ENCODE measurements at regions not wholly inside any gene's neighbourhood (a gene's known extent, or its start where the extent isn't known, plus 50 kb on each side); places are given as distances from the start of the nearest gene placed in this dataset.

DNA sequence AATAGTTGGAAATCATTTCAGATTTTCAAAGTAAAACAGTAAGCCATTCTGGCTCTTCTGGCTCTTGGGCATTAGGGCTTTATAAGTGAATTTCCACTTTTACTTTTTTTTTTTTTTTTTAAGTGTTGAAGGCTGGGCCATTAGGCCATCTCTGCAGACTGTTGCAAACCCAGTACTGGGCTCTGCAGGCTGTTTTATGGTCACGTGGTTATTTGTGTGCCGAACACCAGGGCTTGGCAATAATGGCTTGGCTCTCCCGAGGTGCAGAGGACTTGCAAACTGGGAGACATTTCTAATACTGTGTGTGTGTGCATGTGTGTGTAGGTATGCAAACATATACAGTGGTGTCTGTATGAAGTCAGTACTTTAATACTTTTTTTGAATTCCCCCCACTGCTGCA, 194.9 kb upstream of the CDH5 start:
- H3K9me2 ChIP-seq (replicated peaks; ENCODE audit: insufficient read depth), result no peaks in the 10 kb centered on the region
- DNase-seq (ENCODE audit: low spot score), result no peak
- WGBS (ENCODE audit: low lambda C conversion rate, missing lambda C conversion rate), result 95% methylated on average over 3 of the region's 3 CpGs
- H3K27me3 ChIP-seq, result no peaks in the 10 kb centered on the region
- H4K20me1 ChIP-seq (ENCODE audit: insufficient read depth, poor library complexity, severe bottlenecking), result no peaks in the 10 kb centered on the region
- H3K36me3 ChIP-seq (replicated peaks; ENCODE audit: insufficient read depth, low read depth), result no peaks in the 10 kb centered on the region
- no peak overlapping the region for H3K4me2 ChIP-seq
- H3K4me1 ChIP-seq (ENCODE audit: insufficient read depth), result no peaks in the 10 kb centered on the region
- no peaks in the 10 kb centered on the region for H3K79me2 ChIP-seq
- TF ChIP-seq EZH2phosphoT487 (IDR thresholded peaks at IDR 0.05; ENCODE audit: low read depth, severe bottlenecking, unreplicated experiment), result no peak
- no peak for TF ChIP-seq EZH2 (IDR thresholded peaks at IDR 0.05; ENCODE audit: borderline replicate concordance)
- no peak for TF ChIP-seq CTCF (IDR thresholded peaks at IDR 0.05; ENCODE audit: poor library complexity)
- no peak overlapping the region for H2AFZ ChIP-seq
- H3K9me3 ChIP-seq (ENCODE audit: low read depth), result no peaks in the 10 kb centered on the region
- no peak overlapping the region for H3K4me3 ChIP-seq
- H3K27ac ChIP-seq, result no peak overlapping the region

DNA sequence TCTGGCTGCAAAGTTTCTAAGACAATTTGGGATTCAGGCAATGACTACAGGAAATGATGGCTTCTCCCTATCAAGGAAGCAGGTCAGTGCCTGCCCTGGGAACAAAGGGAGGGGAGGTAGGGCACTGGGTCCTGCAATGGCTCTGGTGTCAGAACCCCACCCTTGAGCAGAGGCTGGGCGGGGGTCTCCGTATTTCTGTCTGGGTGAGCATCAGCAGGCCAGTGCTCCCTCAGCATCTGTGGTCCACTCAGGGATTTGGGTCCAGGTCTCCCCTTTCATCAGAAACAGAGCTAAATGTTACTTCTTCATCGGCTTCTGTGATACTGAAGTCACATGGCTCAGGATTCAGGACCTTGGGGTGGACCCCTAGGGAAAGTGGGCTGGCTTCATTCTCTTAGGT, 195.5 kb upstream of the CDH5 start:
- DNase-seq (ENCODE audit: low spot score), result no peak
- no peaks in the 10 kb centered on the region for H3K27me3 ChIP-seq
- no peaks in the 10 kb centered on the region for H3K4me1 ChIP-seq (ENCODE audit: insufficient read depth)
- 83% methylated on average over 3 of the region's 3 CpGs for WGBS (ENCODE audit: low lambda C conversion rate, missing lambda C conversion rate)
- no peaks in the 10 kb centered on the region for H4K20me1 ChIP-seq (ENCODE audit: insufficient read depth, poor library complexity, severe bottlenecking)
- no peak overlapping the region for H2AFZ ChIP-seq
- no peak overlapping the region for H3K4me3 ChIP-seq
- H3K36me3 ChIP-seq (replicated peaks; ENCODE audit: insufficient read depth, low read depth), result no peaks in the 10 kb centered on the region
- no peaks in the 10 kb centered on the region for H3K79me2 ChIP-seq
- TF ChIP-seq EZH2 (IDR thresholded peaks at IDR 0.05; ENCODE audit: borderline replicate concordance) (no peak), EZH2phosphoT487 (IDR thresholded peaks at IDR 0.05; ENCODE audit: low read depth, severe bottlenecking, unreplicated experiment) (no peak), CTCF (IDR thresholded peaks at IDR 0.05; ENCODE audit: poor library complexity) (no peak)
- H3K27ac ChIP-seq, result no peak overlapping the region
- no peaks in the 10 kb centered on the region for H3K9me2 ChIP-seq (replicated peaks; ENCODE audit: insufficient read depth)
- no peaks in the 10 kb centered on the region for H3K9me3 ChIP-seq (ENCODE audit: low read depth)
- H3K4me2 ChIP-seq, result no peak overlapping the region

GRCh38 chr16:66169817-66170216, 196.7 kb upstream of the CDH5 start:
- Histone ChIP-seq H3K4me2 (no peak overlapping the region), H3K9me3 (ENCODE audit: low read depth) (no peaks in the 10 kb centered on the region), H3K27me3 (no peaks in the 10 kb centered on the region), H3K4me1 (ENCODE audit: insufficient read depth) (no peaks in the 10 kb centered on the region), H2AFZ (no peak overlapping the region), H3K36me3 (replicated peaks; ENCODE audit: insufficient read depth, low read depth) (no peaks in the 10 kb centered on the region), H3K9me2 (replicated peaks; ENCODE audit: insufficient read depth) (no peaks in the 10 kb centered on the region), H3K4me3 (no peak overlapping the region), H3K79me2 (no peaks in the 10 kb centered on the region), H4K20me1 (ENCODE audit: insufficient read depth, poor library complexity, severe bottlenecking) (no peaks in the 10 kb centered on the region), H3K27ac (no peak overlapping the region)
- DNase-seq (ENCODE audit: low spot score), result no peak
- TF ChIP-seq EZH2 (IDR thresholded peaks at IDR 0.05; ENCODE audit: borderline replicate concordance), result no peak
- TF ChIP-seq EZH2phosphoT487 (IDR thresholded peaks at IDR 0.05; ENCODE audit: low read depth, severe bottlenecking, unreplicated experiment), result no peak
- TF ChIP-seq CTCF (IDR thresholded peaks at IDR 0.05; ENCODE audit: poor library complexity), result no peak
- WGBS (ENCODE audit: low lambda C conversion rate, missing lambda C conversion rate), result 96% methylated on average over 3 of the region's 3 CpGs

DNA sequence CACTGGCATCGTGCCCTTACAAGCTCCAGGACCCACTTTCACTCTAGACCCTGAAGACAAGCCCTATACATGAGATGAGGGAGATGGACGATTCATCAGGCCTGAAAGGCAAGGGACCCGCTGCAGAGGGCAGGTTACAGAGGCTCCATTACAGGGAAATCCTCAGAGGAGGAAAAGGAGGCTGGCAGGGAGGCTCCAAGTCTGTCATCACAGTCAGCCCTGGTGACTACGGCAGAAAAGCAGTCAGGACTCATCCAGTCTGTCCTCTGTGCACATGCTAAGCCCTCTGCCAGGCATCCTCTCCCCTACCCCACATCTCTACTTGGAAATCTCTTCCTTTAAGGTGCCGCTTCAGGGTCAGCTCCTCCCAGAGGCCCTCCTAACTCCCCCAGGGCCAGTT, 197.7 kb upstream of the CDH5 start:
- Histone ChIP-seq H3K36me3 (replicated peaks; ENCODE audit: insufficient read depth, low read depth) (no peaks in the 10 kb centered on the region), H3K27ac (no peak overlapping the region), H3K9me3 (ENCODE audit: low read depth) (no peaks in the 10 kb centered on the region), H3K4me2 (no peak overlapping the region), H3K79me2 (no peaks in the 10 kb centered on the region), H2AFZ (no peak overlapping the region), H3K4me3 (no peak overlapping the region), H4K20me1 (ENCODE audit: insufficient read depth, poor library complexity, severe bottlenecking) (no peaks in the 10 kb centered on the region), H3K9me2 (replicated peaks; ENCODE audit: insufficient read depth) (no peaks in the 10 kb centered on the region), H3K4me1 (ENCODE audit: insufficient read depth) (peaks cover 3% of the 10 kb centered on the region), H3K27me3 (no peaks in the 10 kb centered on the region)
- WGBS (ENCODE audit: low lambda C conversion rate, missing lambda C conversion rate), result 52% methylated on average over 5 of the region's 5 CpGs
- DNase-seq (ENCODE audit: low spot score), result no peak
- TF ChIP-seq EZH2phosphoT487 (IDR thresholded peaks at IDR 0.05; ENCODE audit: low read depth, severe bottlenecking, unreplicated experiment) (no peak), CTCF (IDR thresholded peaks at IDR 0.05; ENCODE audit: poor library complexity) (no peak), EZH2 (IDR thresholded peaks at IDR 0.05; ENCODE audit: borderline replicate concordance) (no peak)
